CD8-positive, alpha-beta memory T cell (primary cell): ENCODE measurements at regions not wholly inside any gene's neighbourhood (a gene's known extent, or its start where the extent isn't known, plus 50 kb on each side); places are given as distances from the start of the nearest gene placed in this dataset.

Experiments
- CTCF ChIA-PET: fragments of 350-600 bp; sonication (Branson Sonifier 250); formaldehyde crosslinking; loops from one replicate; lab custom pipeline; 2021; ENCODE audit warnings: antibody characterized with exemption; lab: Charles Lee
- POLR2A ChIA-PET: fragments of 350-600 bp; sonication (Branson Sonifier 250); formaldehyde crosslinking; loops from one replicate; lab custom pipeline; 2021; ENCODE audit warnings: antibody characterized with exemption; lab: Charles Lee
- DNase-seq, 5 donors: peaks; one replicate each; pipeline versions ENCODE4 v3.0.0 to v3.0.0-alpha.2; 2020 to 2022; ENCODE audit warnings: mixed read lengths in 1 of 5
- H3K27ac ChIP-seq: one replicate; pipeline ENCODE4 v1.7.0; 2013; ENCODE audit warnings: low read depth, mild to moderate bottlenecking, low read length, moderate library complexity
- H3K27me3 ChIP-seq: 2 replicates; pipeline ENCODE4 v1.7.0; 2013; ENCODE audit warnings: low read length, mild to moderate bottlenecking; ENCODE audit not compliant: insufficient read depth, poor library complexity, severe bottlenecking
- H3K36me3 ChIP-seq: 2 replicates; pipeline ENCODE4 v1.7.0; 2013; ENCODE audit warnings: mild to moderate bottlenecking, low read length, moderate library complexity; ENCODE audit not compliant: insufficient read depth
- H3K4me1 ChIP-seq: 2 replicates; pipeline ENCODE4 v1.7.0; 2013; ENCODE audit warnings: mild to moderate bottlenecking, low read length, moderate library complexity; ENCODE audit not compliant: insufficient read depth
- H3K4me3 ChIP-seq: 2 replicates; pipeline ENCODE4 v1.7.0; 2013; ENCODE audit warnings: mild to moderate bottlenecking, low read length
- H3K9me3 ChIP-seq: 2 replicates; pipeline ENCODE4 v1.7.0; 2013; ENCODE audit warnings: mild to moderate bottlenecking, low read length
- H3K27ac Mint-ChIP-seq, 8 donors: one replicate each; pipeline ENCODE4 v1.8.0; 2020 to 2021; ENCODE audit warnings: mixed read lengths in 8 of 8, mild to moderate bottlenecking in 6 of 8, inconsistent platforms in 3 of 8, moderate library complexity in 3 of 8
- H3K27me3 Mint-ChIP-seq, 2 donors: one replicate each; pipeline ENCODE4 v1.8.0; 2020 to 2021; ENCODE audit warnings: mixed read lengths in 2 of 2, mild to moderate bottlenecking in 1 of 2, moderate library complexity in 1 of 2
- H3K36me3 Mint-ChIP-seq, 3 donors: one replicate each; pipeline ENCODE4 v1.8.0; 2020 to 2021; ENCODE audit warnings: mixed read lengths in 3 of 3, inconsistent platforms in 1 of 3, mild to moderate bottlenecking in 1 of 3
- H3K4me1 Mint-ChIP-seq, 3 donors: one replicate each; pipeline ENCODE4 v1.8.0; 2020 to 2021; ENCODE audit warnings: mixed read lengths in 3 of 3, inconsistent platforms in 1 of 3, mild to moderate bottlenecking in 1 of 3
- H3K4me3 Mint-ChIP-seq, 7 donors: one replicate each; pipeline ENCODE4 v1.8.0; 2020 to 2021; ENCODE audit warnings: mixed read lengths in 7 of 7, mild to moderate bottlenecking in 6 of 7, moderate library complexity in 4 of 7, inconsistent platforms in 2 of 7
- H3K9me3 Mint-ChIP-seq, 5 donors: one replicate each; pipeline ENCODE4 v1.8.0; 2020 to 2022; ENCODE audit warnings: mixed read lengths in 5 of 5, mild to moderate bottlenecking in 3 of 5, moderate library complexity in 2 of 5, inconsistent platforms in 1 of 5

GRCh38 chr7:10568891-10569290, 404.8 kb upstream of the PHF14 start:
- Mint-ChIP-seq H3K27me3 (no peaks in the 10 kb centered on the region), H3K4me3 (no peak overlapping the region), H3K9me3 (peaks cover 0 to 8% (median 5%) of the 10 kb centered on the region in 5 donors), H3K27ac (no peak overlapping the region), H3K36me3 (no peaks in the 10 kb centered on the region), H3K4me1 (no peaks in the 10 kb centered on the region)
- CTCF ChIA-PET, result no interaction called here
- no peak overlapping the region for H3K27ac ChIP-seq
- no peaks in the 10 kb centered on the region for H3K27me3 ChIP-seq
- DNase-seq, result no peak
- POLR2A ChIA-PET, result no interaction called here
- no peaks in the 10 kb centered on the region for H3K4me1 ChIP-seq
- no peaks in the 10 kb centered on the region for H3K9me3 ChIP-seq
- H3K4me3 ChIP-seq, result no peak overlapping the region
- H3K36me3 ChIP-seq, result no peaks in the 10 kb centered on the region

DNA sequence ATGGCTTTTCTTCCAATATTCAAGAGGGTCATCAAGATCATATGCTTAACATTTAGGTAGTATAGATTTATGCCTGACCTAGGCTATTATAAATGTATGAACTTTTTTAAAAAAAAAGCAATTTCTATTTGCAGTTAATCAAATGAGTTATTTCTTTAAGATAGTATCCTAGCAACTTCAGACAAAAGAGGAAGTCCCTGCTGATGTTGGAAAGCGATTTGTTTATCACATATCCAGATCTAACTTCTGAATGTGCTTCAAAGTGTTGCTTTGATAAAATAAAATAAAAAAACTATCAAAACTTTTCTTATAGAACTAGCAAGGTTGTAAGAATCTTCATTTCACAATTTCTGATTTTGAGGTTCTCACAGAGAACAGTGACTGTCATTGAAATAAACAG, 401.9 kb upstream of the PHF14 start:
- H3K36me3 Mint-ChIP-seq, result no peaks in the 10 kb centered on the region
- no peaks in the 10 kb centered on the region for H3K4me1 Mint-ChIP-seq
- no peak overlapping the region for H3K27ac Mint-ChIP-seq

DNA sequence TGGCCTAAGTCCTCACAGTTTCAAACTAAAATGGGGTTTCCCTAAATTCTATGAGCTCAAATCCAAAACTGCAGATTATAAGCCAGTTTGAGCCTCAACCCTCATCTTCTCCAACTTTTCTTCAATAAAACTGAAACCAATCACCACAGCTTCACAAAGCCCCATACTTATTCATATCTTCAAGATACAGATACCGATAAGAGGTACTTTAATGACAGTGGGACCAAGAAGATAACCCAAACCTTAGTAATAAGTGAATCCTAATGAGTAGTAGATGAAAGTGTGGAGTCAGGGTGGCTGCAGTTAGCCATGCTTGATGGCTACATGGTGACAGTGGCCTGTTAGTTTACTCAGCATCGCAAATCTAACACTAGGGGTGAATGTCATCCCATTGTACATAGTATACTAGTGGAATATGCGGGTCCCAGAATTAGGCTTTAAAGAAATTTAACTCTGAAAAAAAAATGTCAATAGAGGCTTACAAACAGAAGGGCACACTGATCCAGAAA, 395.8 kb upstream of the PHF14 start:
- no peaks in the 10 kb centered on the region for H3K4me1 Mint-ChIP-seq
- Histone ChIP-seq H3K27me3 (no peaks in the 10 kb centered on the region), H3K4me3 (no peak overlapping the region), H3K36me3 (no peaks in the 10 kb centered on the region), H3K27ac (no peak overlapping the region), H3K4me1 (no peaks in the 10 kb centered on the region), H3K9me3 (no peaks in the 10 kb centered on the region)
- H3K27ac Mint-ChIP-seq, result no peak overlapping the region
- no peak overlapping the region for H3K4me3 Mint-ChIP-seq
- ChIA-PET CTCF (no interaction called here), POLR2A (no interaction called here)
- no peaks in the 10 kb centered on the region for H3K27me3 Mint-ChIP-seq
- no peaks in the 10 kb centered on the region for H3K36me3 Mint-ChIP-seq
- no peak for DNase-seq
- H3K9me3 Mint-ChIP-seq, result peaks cover 0 to 6% (median 0%) of the 10 kb centered on the region in 5 donors

More for the DNA sequence above, 401.9 kb upstream of the PHF14 start:
- no peaks in the 10 kb centered on the region for H3K9me3 ChIP-seq
- H3K27me3 ChIP-seq, result no peaks in the 10 kb centered on the region
- Mint-ChIP-seq H3K4me3 (no peak overlapping the region), H3K9me3 (peaks cover 0 to 4% (median 0%) of the 10 kb centered on the region in 5 donors), H3K27me3 (no peaks in the 10 kb centered on the region)
- DNase-seq, result no peak
- CTCF ChIA-PET, result no interaction called here
- POLR2A ChIA-PET, result no interaction called here
- no peaks in the 10 kb centered on the region for H3K36me3 ChIP-seq
- H3K4me3 ChIP-seq, result no peak overlapping the region
- H3K27ac ChIP-seq, result no peak overlapping the region
- H3K4me1 ChIP-seq, result no peaks in the 10 kb centered on the region

DNA sequence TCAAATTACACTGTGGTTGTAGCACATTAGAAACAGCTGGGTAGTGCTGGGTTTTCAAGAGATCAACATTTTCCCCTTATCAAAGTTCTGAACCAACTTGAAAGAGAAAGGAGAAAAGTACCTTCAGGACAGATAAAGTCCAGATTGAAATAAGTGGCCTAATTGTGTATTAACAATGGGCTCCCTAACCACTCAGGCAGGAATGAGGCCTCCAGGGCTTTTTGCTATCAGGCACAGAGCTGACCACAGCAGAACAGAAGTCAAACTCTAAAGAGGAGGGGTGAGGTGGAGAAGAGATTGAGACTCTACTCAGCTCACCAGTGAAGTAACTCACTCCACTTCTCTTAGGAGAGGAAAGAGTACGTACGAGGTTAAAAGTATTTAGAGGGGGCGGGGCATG, 394.1 kb upstream of the PHF14 start:
- H3K27ac Mint-ChIP-seq, result peak overlapping the region in 1 of 8 donors; percentile 74
- Histone ChIP-seq H3K36me3 (no peaks in the 10 kb centered on the region), H3K9me3 (no peaks in the 10 kb centered on the region), H3K27me3 (no peaks in the 10 kb centered on the region), H3K4me3 (no peak overlapping the region), H3K27ac (no peak overlapping the region), H3K4me1 (no peaks in the 10 kb centered on the region)
- ChIA-PET CTCF (no interaction called here), POLR2A (no interaction called here)
- no peaks in the 10 kb centered on the region for H3K36me3 Mint-ChIP-seq
- peaks cover 0 to 6% (median 0%) of the 10 kb centered on the region in 5 donors for H3K9me3 Mint-ChIP-seq
- DNase-seq, result no peak
- no peak overlapping the region for H3K4me3 Mint-ChIP-seq
- H3K27me3 Mint-ChIP-seq, result no peaks in the 10 kb centered on the region
- H3K4me1 Mint-ChIP-seq, result no peaks in the 10 kb centered on the region

DNA sequence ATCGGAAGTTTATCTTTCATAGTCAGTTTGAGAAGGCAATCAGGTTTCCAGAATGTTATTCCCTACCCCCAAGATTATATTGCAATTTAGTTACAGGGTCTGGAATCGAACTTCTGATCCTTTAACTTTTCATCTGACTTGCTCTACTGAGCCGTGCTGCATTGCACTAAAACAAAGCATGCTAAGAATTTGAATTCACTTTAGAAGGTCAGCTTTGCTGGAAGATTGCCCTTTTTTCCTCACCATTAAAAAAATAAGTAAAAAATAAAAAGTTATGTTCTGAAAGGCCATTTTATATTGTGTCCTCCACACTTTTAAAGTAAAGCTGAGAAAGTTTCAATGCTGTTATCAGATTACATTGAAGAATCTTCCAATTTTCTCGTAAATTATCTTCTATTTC, 388.8 kb upstream of the PHF14 start:
- Mint-ChIP-seq H3K4me1 (no peaks in the 10 kb centered on the region), H3K36me3 (no peaks in the 10 kb centered on the region), H3K9me3 (no peaks in the 10 kb centered on the region), H3K27ac (no peak overlapping the region), H3K27me3 (no peaks in the 10 kb centered on the region), H3K4me3 (no peak overlapping the region)
- CTCF ChIA-PET, result no interaction called here
- H3K36me3 ChIP-seq, result no peaks in the 10 kb centered on the region
- H3K27me3 ChIP-seq, result no peaks in the 10 kb centered on the region
- DNase-seq, result no peak
- no peaks in the 10 kb centered on the region for H3K4me1 ChIP-seq
- H3K9me3 ChIP-seq, result no peaks in the 10 kb centered on the region
- POLR2A ChIA-PET, result no interaction called here
- no peak overlapping the region for H3K4me3 ChIP-seq
- H3K27ac ChIP-seq, result no peak overlapping the region

DNA sequence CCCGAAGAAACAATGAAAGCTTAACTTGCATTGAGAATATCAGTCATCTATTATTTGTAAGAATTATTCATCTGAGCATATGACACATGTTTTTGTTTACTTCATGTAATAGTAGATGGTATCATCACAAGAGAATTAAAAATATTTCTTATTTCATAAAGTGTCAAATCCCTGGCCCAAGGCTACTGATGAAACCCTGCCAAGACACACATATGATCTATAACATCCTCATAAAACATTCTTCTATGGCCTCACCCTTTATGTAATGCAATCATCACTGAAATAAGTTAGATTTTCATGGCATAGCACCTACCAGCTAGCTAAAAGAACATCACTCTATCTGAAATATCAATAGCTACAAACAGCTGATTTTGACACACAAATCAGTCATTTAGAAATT, 385.6 kb upstream of the PHF14 start:
- no peaks in the 10 kb centered on the region for H3K36me3 Mint-ChIP-seq
- ChIA-PET POLR2A (no interaction called here), CTCF (no interaction called here)
- H3K4me3 Mint-ChIP-seq, result no peak overlapping the region
- H3K4me1 Mint-ChIP-seq, result no peaks in the 10 kb centered on the region
- Histone ChIP-seq H3K9me3 (no peaks in the 10 kb centered on the region), H3K27ac (no peak overlapping the region), H3K4me3 (no peak overlapping the region), H3K27me3 (no peaks in the 10 kb centered on the region), H3K36me3 (no peaks in the 10 kb centered on the region), H3K4me1 (no peaks in the 10 kb centered on the region)
- H3K27ac Mint-ChIP-seq, result no peak overlapping the region
- no peaks in the 10 kb centered on the region for H3K27me3 Mint-ChIP-seq
- peaks cover 0 to 7% (median 0%) of the 10 kb centered on the region in 5 donors for H3K9me3 Mint-ChIP-seq
- no peak for DNase-seq

- H3K36me3 ChIP-seq, result no peaks in the 10 kb centered on the region
- H3K27ac ChIP-seq, result no peak overlapping the region
- no peaks in the 10 kb centered on the region for H3K4me1 ChIP-seq
- no peaks in the 10 kb centered on the region for H3K27me3 ChIP-seq
- no peak overlapping the region for H3K4me3 ChIP-seq
- Mint-ChIP-seq H3K36me3 (no peaks in the 10 kb centered on the region), H3K27me3 (no peaks in the 10 kb centered on the region), H3K4me3 (no peak overlapping the region), H3K27ac (no peak overlapping the region), H3K9me3 (peaks cover 0 to 7% (median 0%) of the 10 kb centered on the region in 5 donors), H3K4me1 (no peaks in the 10 kb centered on the region)
- H3K9me3 ChIP-seq, result no peaks in the 10 kb centered on the region
- POLR2A ChIA-PET, result no interaction called here
- DNase-seq, result no peak
- CTCF ChIA-PET, result no interaction called here
Measured at GRCh38 chr7:10592604-10593003, 381.1 kb upstream of the PHF14 start.

DNA sequence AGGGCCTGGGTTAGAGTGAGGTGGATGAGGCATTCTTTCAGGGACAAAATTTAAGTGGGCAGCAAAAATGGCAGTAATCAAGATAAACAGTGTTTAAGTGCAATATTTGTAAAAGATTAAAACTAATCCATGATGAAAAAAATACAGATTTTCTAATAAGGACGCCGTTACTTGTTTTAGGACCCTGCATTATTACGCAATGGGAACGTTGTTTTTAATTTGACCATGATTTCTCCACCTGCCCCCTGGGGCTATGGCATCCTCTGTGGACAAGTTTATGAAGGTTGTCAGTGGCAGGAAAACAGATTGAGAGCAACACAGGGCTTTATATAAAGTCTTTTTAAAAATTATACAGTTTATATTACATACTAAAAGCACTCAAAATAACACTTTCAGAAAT, 380.6 kb upstream of the PHF14 start:
- Histone ChIP-seq H3K4me3 (no peak overlapping the region), H3K27ac (no peak overlapping the region), H3K9me3 (no peaks in the 10 kb centered on the region), H3K4me1 (no peaks in the 10 kb centered on the region), H3K27me3 (no peaks in the 10 kb centered on the region), H3K36me3 (no peaks in the 10 kb centered on the region)
- Mint-ChIP-seq H3K4me3 (no peak overlapping the region), H3K4me1 (no peaks in the 10 kb centered on the region), H3K27ac (no peak overlapping the region), H3K36me3 (no peaks in the 10 kb centered on the region), H3K27me3 (no peaks in the 10 kb centered on the region), H3K9me3 (peaks cover 0 to 7% (median 0%) of the 10 kb centered on the region in 5 donors)
- POLR2A ChIA-PET, result no interaction called here
- CTCF ChIA-PET, result no interaction called here
- DNase-seq, result no peak

GRCh38 chr7:10596827-10597226, 376.8 kb upstream of the PHF14 start:
- Mint-ChIP-seq H3K27ac (no peak overlapping the region), H3K9me3 (peaks cover 0 to 3% (median 0%) of the 10 kb centered on the region in 5 donors), H3K4me1 (no peaks in the 10 kb centered on the region), H3K4me3 (no peak overlapping the region), H3K27me3 (no peaks in the 10 kb centered on the region), H3K36me3 (no peaks in the 10 kb centered on the region)
- Histone ChIP-seq H3K27me3 (no peaks in the 10 kb centered on the region), H3K27ac (no peak overlapping the region), H3K9me3 (no peaks in the 10 kb centered on the region), H3K4me1 (no peaks in the 10 kb centered on the region), H3K4me3 (no peak overlapping the region), H3K36me3 (no peaks in the 10 kb centered on the region)
- ChIA-PET POLR2A (no interaction called here), CTCF (no interaction called here)
- no peak for DNase-seq
